ENCODE measurements at regions not wholly inside any gene's neighbourhood (a gene's known extent, or its start where the extent isn't known, plus 50 kb on each side); places are given as distances from the start of the nearest gene placed in this dataset.

- H3K27ac ChIP-seq (ENCODE audit: low read depth in 2 of 2, low read length in 2 of 2) = no peak overlapping the region
Measured at GRCh38 chr10:31660300-31660699, 268.3 kb downstream of the ARHGAP12 start.

GRCh38 chr10:31659665-31660064, 269.0 kb downstream of the ARHGAP12 start:
- Histone ChIP-seq H3K27me3 (ENCODE audit: control insufficient read depth, insufficient read depth, low read length) (no peaks in the 10 kb centered on the region), H3K9ac (ENCODE audit: low read length in 3 of 3) (no peak overlapping the region), H3K4me3 (ENCODE audit: low read length in 3 of 3) (no peak overlapping the region), H3K27ac (ENCODE audit: low read depth in 2 of 2, low read length in 2 of 2) (no peak overlapping the region), H3K9me3 (ENCODE audit: control insufficient read depth in 2 of 3, insufficient read depth in 1 of 3, low read length in 3 of 3) (no peaks in the 10 kb centered on the region), H3K36me3 (ENCODE audit: control insufficient read depth in 2 of 3, insufficient read depth in 3 of 3, low read length in 3 of 3) (no peaks in the 10 kb centered on the region), H3K4me1 (ENCODE audit: control insufficient read depth in 2 of 3, insufficient read depth in 2 of 3, low read depth in 1 of 3, low read length in 3 of 3) (no peaks in the 10 kb centered on the region)
- no peak for FAIRE-seq
- no peak for DNase-seq
- no peak for TF ChIP-seq CTCF (IDR thresholded peaks at IDR 0.05; ENCODE audit: borderline replicate concordance, extremely low read depth, insufficient read depth)
- intact Hi-C loops (cut with DNase I) = no loop called here

More at GRCh38 chr10:31660300-31660699, 268.3 kb downstream of the ARHGAP12 start:
- intact Hi-C loops (cut with DNase I) = no loop called here
- Histone ChIP-seq H3K27me3 (ENCODE audit: control insufficient read depth, insufficient read depth, low read length) (no peaks in the 10 kb centered on the region), H3K4me1 (ENCODE audit: control insufficient read depth in 2 of 3, insufficient read depth in 2 of 3, low read depth in 1 of 3, low read length in 3 of 3) (no peaks in the 10 kb centered on the region), H3K36me3 (ENCODE audit: control insufficient read depth in 2 of 3, insufficient read depth in 3 of 3, low read length in 3 of 3) (no peaks in the 10 kb centered on the region), H3K4me3 (ENCODE audit: low read length in 3 of 3) (no peak overlapping the region), H3K9me3 (ENCODE audit: control insufficient read depth in 2 of 3, insufficient read depth in 1 of 3, low read length in 3 of 3) (no peaks in the 10 kb centered on the region), H3K9ac (ENCODE audit: low read length in 3 of 3) (no peak overlapping the region)
- FAIRE-seq (no peak), DNase-seq (peak in 2 of 5 donors; percentile 25 to 62)
- TF ChIP-seq CTCF (IDR thresholded peaks at IDR 0.05; ENCODE audit: borderline replicate concordance, extremely low read depth, insufficient read depth) = no peak

- Histone ChIP-seq H3K9me3 (ENCODE audit: control insufficient read depth in 2 of 3, insufficient read depth in 1 of 3, low read length in 3 of 3) (no peaks in the 10 kb centered on the region), H3K4me1 (ENCODE audit: control insufficient read depth in 2 of 3, insufficient read depth in 2 of 3, low read depth in 1 of 3, low read length in 3 of 3) (no peaks in the 10 kb centered on the region), H3K4me3 (ENCODE audit: low read length in 3 of 3) (no peak overlapping the region), H3K27ac (ENCODE audit: low read depth in 2 of 2, low read length in 2 of 2) (peak overlapping the region in 1 of 2 donors; percentile 27), H3K36me3 (ENCODE audit: control insufficient read depth in 2 of 3, insufficient read depth in 3 of 3, low read length in 3 of 3) (no peaks in the 10 kb centered on the region), H3K9ac (ENCODE audit: low read length in 3 of 3) (no peak overlapping the region), H3K27me3 (ENCODE audit: control insufficient read depth, insufficient read depth, low read length) (no peaks in the 10 kb centered on the region)
- no peak for TF ChIP-seq CTCF (IDR thresholded peaks at IDR 0.05; ENCODE audit: borderline replicate concordance, extremely low read depth, insufficient read depth)
- intact Hi-C loops (cut with DNase I) = no loop called here
- DNase-seq (peak in 2 of 5 donors; percentile 45 to 84), FAIRE-seq (no peak)
Measured at GRCh38 chr10:31657434-31657872, 271.2 kb downstream of the ARHGAP12 start.

GRCh38 chr10:31656851-31657433, 271.7 kb downstream of the ARHGAP12 start:
- Histone ChIP-seq H3K36me3 (ENCODE audit: control insufficient read depth in 2 of 3, insufficient read depth in 3 of 3, low read length in 3 of 3) (no peaks in the 10 kb centered on the region), H3K9me3 (ENCODE audit: control insufficient read depth in 2 of 3, insufficient read depth in 1 of 3, low read length in 3 of 3) (no peaks in the 10 kb centered on the region), H3K4me1 (ENCODE audit: control insufficient read depth in 2 of 3, insufficient read depth in 2 of 3, low read depth in 1 of 3, low read length in 3 of 3) (no peaks in the 10 kb centered on the region), H3K27me3 (ENCODE audit: control insufficient read depth, insufficient read depth, low read length) (no peaks in the 10 kb centered on the region), H3K9ac (ENCODE audit: low read length in 3 of 3) (no peak overlapping the region), H3K27ac (ENCODE audit: low read depth in 2 of 2, low read length in 2 of 2) (peak overlapping the region in 1 of 2 donors; percentile 27), H3K4me3 (ENCODE audit: low read length in 3 of 3) (no peak overlapping the region)
- no peak for TF ChIP-seq CTCF (IDR thresholded peaks at IDR 0.05; ENCODE audit: borderline replicate concordance, extremely low read depth, insufficient read depth)
- FAIRE-seq (no peak), DNase-seq (peak in 2 of 5 donors; percentile 26 to 69)
- intact Hi-C loops (cut with DNase I) = no loop called here
